OCI-LY1 (cell line): ENCODE measurements at regions not wholly inside any gene's neighbourhood (a gene's known extent, or its start where the extent isn't known, plus 50 kb on each side); places are given as distances from the start of the nearest gene placed in this dataset.

ENCODE experiments used
- H2AFZ ChIP-seq: fragments of 200-600 bp; sonication (generic), shearing (Covaris generic); 2 replicates; pipeline ENCODE4 v1.6.0; 2014; ENCODE audit warnings: antibody characterized with exemption, mild to moderate bottlenecking, low read length
- H3F3A ChIP-seq: fragments of 200-600 bp; sonication (generic), shearing (Covaris generic); 2 replicates; pipeline ENCODE4 v1.6.0; 2014; ENCODE audit warnings: mild to moderate bottlenecking, antibody characterized with exemption, low read length, moderate library complexity; ENCODE audit not compliant: insufficient read depth
- H3K27ac ChIP-seq: fragments of 200-600 bp; sonication (generic); 2 replicates; pipeline ENCODE4 v1.5.1; 2014; ENCODE audit warnings: low read length, mixed run types, mild to moderate bottlenecking, low read depth; ENCODE audit not compliant: poor library complexity, severe bottlenecking
- H3K27me3 ChIP-seq: fragments of 200-600 bp; sonication (generic); 2 replicates; pipeline ENCODE4 v1.6.0; 2014; ENCODE audit warnings: antibody characterized with exemption, mild to moderate bottlenecking, low read length, moderate library complexity; ENCODE audit not compliant: insufficient read depth
- H3K36me3 ChIP-seq: fragments of 200-600 bp; sonication (generic); 2 replicates; pipeline ENCODE4 v1.6.1; 2014; ENCODE audit warnings: mild to moderate bottlenecking, antibody characterized with exemption, low read length, moderate library complexity, mixed read lengths; ENCODE audit not compliant: insufficient read depth
- H3K4me1 ChIP-seq: fragments of 200-600 bp; sonication (generic); 2 replicates; pipeline ENCODE4 v1.5.1; 2014; ENCODE audit warnings: mild to moderate bottlenecking, low read length, moderate library complexity; ENCODE audit not compliant: insufficient read depth, severe bottlenecking
- H3K4me2 ChIP-seq: fragments of 200-600 bp; sonication (generic), shearing (Covaris generic); 2 replicates; pipeline ENCODE4 v1.6.1; 2014; ENCODE audit warnings: low read length
- H3K4me3 ChIP-seq: fragments of 200-600 bp; sonication (generic); 2 replicates; pipeline ENCODE4 v1.5.1; 2014; ENCODE audit warnings: low read length, low read depth, mild to moderate bottlenecking, mixed read lengths; ENCODE audit not compliant: poor library complexity, severe bottlenecking
- H3K79me2 ChIP-seq: fragments of 200-600 bp; shearing (Covaris generic); 2 replicates; pipeline ENCODE4 v1.6.1; 2016; ENCODE audit warnings: mixed run types, low read length, mixed read lengths; ENCODE audit not compliant: insufficient read depth
- H3K9ac ChIP-seq: fragments of 200-600 bp; sonication (generic), shearing (Covaris generic); 2 replicates; pipeline ENCODE4 v1.6.1; 2014; ENCODE audit warnings: mild to moderate bottlenecking, low read length, mixed read lengths
- H3K9me2 ChIP-seq: fragments of 200-600 bp; sonication (generic), shearing (Covaris generic); 2 replicates; pipeline ENCODE4 v1.6.1; 2014; ENCODE audit warnings: low read depth, mild to moderate bottlenecking, low read length, mixed read lengths
- H3K9me3 ChIP-seq: fragments of 200-600 bp; shearing (Covaris generic); 2 replicates; pipeline ENCODE4 v1.6.1; 2014; ENCODE audit warnings: low read length, mixed read lengths
- H4K20me1 ChIP-seq: fragments of 200-600 bp; sonication (generic), shearing (Covaris generic); 2 replicates; pipeline ENCODE4 v1.6.0; 2016; ENCODE audit warnings: mild to moderate bottlenecking, low read length; ENCODE audit not compliant: insufficient read depth
- CTCF ChIP-seq: fragments of 200-600 bp; sonication (generic), shearing (Covaris generic); IDR thresholded peaks from 2 replicates; pipeline ENCODE4 v1.5.1; 2017; ENCODE audit warnings: mild to moderate bottlenecking, antibody characterized with exemption, low read length, moderate library complexity, mixed read lengths
- EZH2 ChIP-seq: fragments of 200-600 bp; sonication (generic), shearing (Covaris generic); IDR thresholded peaks from 2 replicates; pipeline ENCODE4 v1.8.0; 2017; ENCODE audit warnings: borderline replicate concordance, mixed run types, mild to moderate bottlenecking, antibody characterized with exemption, low read length, moderate library complexity, mixed read lengths

GRCh38 chr11:92284107-92284506 is 59.5 kb downstream of the FAT3 start:
- no peaks in the 10 kb centered on the region for H4K20me1 ChIP-seq
- TF ChIP-seq CTCF (no peak), EZH2 (no peak)
- H3K9me3 ChIP-seq: no peaks in the 10 kb centered on the region
- no peak overlapping the region for H2AFZ ChIP-seq
- no peak overlapping the region for H3K27ac ChIP-seq
- H3K9me2 ChIP-seq: no peaks in the 10 kb centered on the region
- no peaks in the 10 kb centered on the region for H3F3A ChIP-seq
- no peaks in the 10 kb centered on the region for H3K79me2 ChIP-seq
- no peak overlapping the region for H3K4me3 ChIP-seq
- H3K27me3 ChIP-seq: no peaks in the 10 kb centered on the region
- no peaks in the 10 kb centered on the region for H3K36me3 ChIP-seq
- H3K4me1 ChIP-seq: no peaks in the 10 kb centered on the region
- H3K9ac ChIP-seq: no peak overlapping the region
- H3K4me2 ChIP-seq: no peak overlapping the region

- H3K36me3 ChIP-seq: no peaks in the 10 kb centered on the region
- H3K4me1 ChIP-seq: no peaks in the 10 kb centered on the region
Measured at GRCh38 chr11:92284558-92284957, 59.9 kb downstream of the FAT3 start.

GRCh38 chr11:92285776-92286175 is 61.2 kb downstream of the FAT3 start:
- Histone ChIP-seq H3K4me2 (no peak overlapping the region), H4K20me1 (no peaks in the 10 kb centered on the region), H3K4me1 (no peaks in the 10 kb centered on the region), H3F3A (no peaks in the 10 kb centered on the region), H3K4me3 (no peak overlapping the region), H3K27ac (no peak overlapping the region), H3K9ac (no peak overlapping the region), H3K9me2 (no peaks in the 10 kb centered on the region), H3K36me3 (no peaks in the 10 kb centered on the region), H3K9me3 (no peaks in the 10 kb centered on the region), H3K79me2 (no peaks in the 10 kb centered on the region), H2AFZ (no peak overlapping the region), H3K27me3 (no peaks in the 10 kb centered on the region)
- TF ChIP-seq EZH2 (no peak), CTCF (no peak)

More at GRCh38 chr11:92284558-92284957, 59.9 kb downstream of the FAT3 start:
- TF ChIP-seq EZH2 (no peak), CTCF (no peak)
- no peaks in the 10 kb centered on the region for H4K20me1 ChIP-seq
- H3F3A ChIP-seq: no peaks in the 10 kb centered on the region
- no peak overlapping the region for H3K27ac ChIP-seq
- H3K79me2 ChIP-seq: no peaks in the 10 kb centered on the region
- H3K9ac ChIP-seq: no peak overlapping the region
- H3K4me2 ChIP-seq: no peak overlapping the region
- no peak overlapping the region for H3K4me3 ChIP-seq
- no peaks in the 10 kb centered on the region for H3K27me3 ChIP-seq
- H3K9me3 ChIP-seq: no peaks in the 10 kb centered on the region
- H3K9me2 ChIP-seq: no peaks in the 10 kb centered on the region
- H2AFZ ChIP-seq: no peak overlapping the region
